IMR-90 (cell line): ENCODE measurements at regions not wholly inside any gene's neighbourhood (a gene's known extent, or its start where the extent isn't known, plus 50 kb on each side); places are given as distances from the start of the nearest gene placed in this dataset.
A peak's percentile ranks its signal among the peaks of the same experiment; 100 is the strongest.

Experiments used
- ATAC-seq: fragments of 200-7000 bp; cut with Tn5 transposase; 2 replicates; pipeline ENCODE4 v1.9.1; 2020; ENCODE audit warnings: low read depth, mild to moderate bottlenecking, moderate library complexity
- BruUV-seq: library from RNA; stranded (reverse); fragments of 400-500 nt; replicated peaks from 2 replicates; lab custom pipeline; 2021; lab: Mats Ljungman, UMichigan
- CTCF ChIA-PET: fragments of 300-600 bp; formaldehyde crosslinking; extraction: SDS; loops from one replicate; lab custom pipeline; 2021; ENCODE audit warnings: antibody characterized with exemption; lab: Yijun Ruan, JAX
- POLR2A ChIA-PET: fragments of 300-600 bp; sonication (Branson Sonifier 250); formaldehyde crosslinking; loops from one replicate; lab custom pipeline; 2022; ENCODE audit warnings: antibody characterized with exemption; ENCODE audit not compliant: unreplicated experiment; lab: Charles Lee
- DNase-seq: peaks from one replicate; pipeline ENCODE4 v3.0.0; 2013
- H2AFZ ChIP-seq: replicated peaks from 2 replicates; pipeline ENCODE3; 2013; ENCODE audit warnings: low read length, mild to moderate bottlenecking; ENCODE audit not compliant: poor library complexity
- H2AK5ac ChIP-seq: 2 replicates; pipeline ENCODE4 v1.6.1; 2013; ENCODE audit warnings: low read depth, low read length, inconsistent platforms
- H2AK9ac ChIP-seq: replicated peaks from 2 replicates; pipeline ENCODE3; 2013; ENCODE audit warnings: mild to moderate bottlenecking, low read depth, low read length, moderate library complexity; ENCODE audit not compliant: poor library complexity
- H2BK120ac ChIP-seq: 2 replicates; pipeline ENCODE4 v1.6.1; 2013; ENCODE audit warnings: low read depth, low read length, inconsistent platforms
- H2BK15ac ChIP-seq: 3 replicates; pipeline ENCODE4 v1.6.1; 2013; ENCODE audit warnings: low read depth, low read length, inconsistent platforms
- H2BK20ac ChIP-seq: 2 replicates; pipeline ENCODE4 v1.6.1; 2013; ENCODE audit warnings: low read depth, mild to moderate bottlenecking, inconsistent platforms, low read length, moderate library complexity
- H2BK5ac ChIP-seq: 2 replicates; pipeline ENCODE4 v1.6.1; 2013; ENCODE audit warnings: mild to moderate bottlenecking, low read depth, low read length, inconsistent platforms; ENCODE audit not compliant: poor library complexity, severe bottlenecking
- H3K14ac ChIP-seq: replicated peaks from 2 replicates; pipeline ENCODE4 v1.6.1; 2013; ENCODE audit warnings: low read depth, low read length, inconsistent platforms
- H3K18ac ChIP-seq: 2 replicates; pipeline ENCODE4 v1.6.1; 2013; ENCODE audit warnings: low read depth, low read length, control low read depth
- H3K23ac ChIP-seq: 2 replicates; pipeline ENCODE4 v1.6.1; 2013; ENCODE audit warnings: low read depth, low read length, inconsistent platforms
- H3K27ac ChIP-seq: 2 replicates; pipeline ENCODE4 v1.5.1; 2013; ENCODE audit warnings: mild to moderate bottlenecking, control low read depth, low read length; ENCODE audit not compliant: insufficient read depth
- H3K27me3 ChIP-seq: 2 replicates; pipeline ENCODE4 v1.6.1; 2013; ENCODE audit warnings: low read length; ENCODE audit not compliant: control insufficient read depth, insufficient read depth
- H3K36me3 ChIP-seq: 2 replicates; pipeline ENCODE4 v1.6.1; 2013; ENCODE audit warnings: low read length, mixed read lengths; ENCODE audit not compliant: control insufficient read depth, insufficient read depth
- H3K4ac ChIP-seq: 2 replicates; pipeline ENCODE4 v1.6.1; 2013; ENCODE audit warnings: low read depth, low read length, inconsistent platforms
- H3K4me1 ChIP-seq: 2 replicates; pipeline ENCODE4 v1.6.1; 2013; ENCODE audit warnings: low read length, mixed read lengths; ENCODE audit not compliant: control insufficient read depth, insufficient read depth
- H3K4me2 ChIP-seq: 2 replicates; pipeline ENCODE4 v1.6.1; 2013; ENCODE audit warnings: low read depth, mild to moderate bottlenecking, control low read depth, low read length, moderate library complexity
- H3K4me3 ChIP-seq: 2 replicates; pipeline ENCODE4 v1.5.1; 2013; ENCODE audit warnings: low read depth, mild to moderate bottlenecking, control low read depth, low read length, moderate library complexity; ENCODE audit not compliant: insufficient read depth
- H3K56ac ChIP-seq: 2 replicates; pipeline ENCODE4 v1.6.1; 2013; ENCODE audit warnings: low read length, inconsistent platforms; ENCODE audit not compliant: insufficient read depth; ENCODE audit errors: extremely low read depth
- H3K79me1 ChIP-seq, 2 experiments: 2 replicates each; pipeline ENCODE4 v1.6.1; 2013; ENCODE audit warnings: low read length in 2 of 2, inconsistent platforms in 1 of 2, low read depth in 1 of 2
- H3K9ac ChIP-seq: 2 replicates; pipeline ENCODE4 v1.6.1; 2013; ENCODE audit warnings: low read depth, low read length, control low read depth
- H3K9me1 ChIP-seq: 2 replicates; pipeline ENCODE4 v1.6.1; 2013; ENCODE audit warnings: low read length, inconsistent platforms; ENCODE audit not compliant: insufficient read depth
- H3K9me3 ChIP-seq: 2 replicates; pipeline ENCODE4 v1.6.1; 2013; ENCODE audit warnings: low read length; ENCODE audit not compliant: control insufficient read depth, insufficient read depth
- H4K20me1 ChIP-seq: 2 replicates; pipeline ENCODE4 v1.6.1; 2013; ENCODE audit warnings: low read length, inconsistent platforms; ENCODE audit not compliant: insufficient read depth
- H4K5ac ChIP-seq: 2 replicates; pipeline ENCODE4 v1.6.1; 2013; ENCODE audit warnings: mild to moderate bottlenecking, low read depth, low read length, control low read depth
- H4K8ac ChIP-seq, 2 experiments: 2 replicates each; pipeline ENCODE4 v1.6.1; 2013; ENCODE audit warnings: low read depth in 2 of 2, low read length in 2 of 2, control low read depth in 1 of 2, inconsistent platforms in 1 of 2
- H4K91ac ChIP-seq: 2 replicates; pipeline ENCODE4 v1.6.1; 2013; ENCODE audit warnings: low read depth, low read length, inconsistent platforms; ENCODE audit not compliant: insufficient read depth
- BHLHE40 ChIP-seq: fragments of 150-350 bp; IDR thresholded peaks from 2 replicates; pipeline ENCODE4 v1.6.1; 2016; ENCODE audit warnings: mild to moderate bottlenecking, low read depth, low read length
- CEBPB ChIP-seq: IDR thresholded peaks from 2 replicates; pipeline ENCODE4 v1.6.1; 2012; ENCODE audit warnings: low read depth, low read length, improper control_type of control experiment
- CHD1 ChIP-seq: IDR thresholded peaks from 2 replicates; pipeline ENCODE4 v1.6.1; 2012; ENCODE audit warnings: low read depth, low read length, improper control_type of control experiment
- CTCF ChIP-seq: conservative IDR thresholded peaks from 2 replicates; pipeline ENCODE4 v1.5.1; 2012; ENCODE audit warnings: mild to moderate bottlenecking, low read depth, low read length, improper control_type of control experiment
- ELK1 ChIP-seq: fragments of 150-350 bp; IDR thresholded peaks from 2 replicates; pipeline ENCODE4 v1.6.1; 2016; ENCODE audit warnings: low read depth, mild to moderate bottlenecking, low read length, moderate library complexity, borderline replicate concordance
- FOS ChIP-seq: fragments of 150-350 bp; IDR thresholded peaks from 2 replicates; pipeline ENCODE4 v1.6.1; 2016; ENCODE audit warnings: low read depth, low read length
- MAFK ChIP-seq: IDR thresholded peaks from 2 replicates; pipeline ENCODE4 v1.6.1; 2012; ENCODE audit warnings: low read depth, low read length, improper control_type of control experiment
- MAZ ChIP-seq: IDR thresholded peaks from 2 replicates; pipeline ENCODE4 v1.6.1; 2012; ENCODE audit warnings: low read depth, mild to moderate bottlenecking, low read length, improper control_type of control experiment, moderate library complexity, borderline replicate concordance
- MXI1 ChIP-seq: IDR thresholded peaks from 2 replicates; pipeline ENCODE4 v1.6.1; 2012; ENCODE audit warnings: low read depth, mild to moderate bottlenecking, low read length, moderate library complexity, borderline replicate concordance
- NFE2L2 ChIP-seq: fragments of 150-350 bp; IDR thresholded peaks from 2 replicates; pipeline ENCODE4 v1.6.1; 2016; ENCODE audit warnings: low read depth, mild to moderate bottlenecking, low read length
- POLR2A ChIP-seq: IDR thresholded peaks from 2 replicates; pipeline ENCODE4 v1.6.1; 2012; ENCODE audit warnings: mild to moderate bottlenecking, low read depth, low read length
- RAD21 ChIP-seq: IDR thresholded peaks from 2 replicates; pipeline ENCODE4 v1.6.1; 2012; ENCODE audit warnings: low read length, improper control_type of control experiment
- RCOR1 ChIP-seq: IDR thresholded peaks from 2 replicates; pipeline ENCODE4 v1.6.1; 2012; ENCODE audit warnings: mild to moderate bottlenecking, low read length, improper control_type of control experiment; ENCODE audit not compliant: insufficient replicate concordance
- RFX5 ChIP-seq: IDR thresholded peaks from 2 replicates; pipeline ENCODE4 v1.8.0; 2012; ENCODE audit warnings: low read depth, mild to moderate bottlenecking, low read length, moderate library complexity
- SMC3 ChIP-seq: fragments of 150-350 bp; IDR thresholded peaks from 2 replicates; pipeline ENCODE4 v1.6.1; 2016; ENCODE audit warnings: low read depth, mild to moderate bottlenecking, antibody characterized with exemption, low read length, moderate library complexity
- USF2 ChIP-seq: fragments of 150-350 bp; IDR thresholded peaks from 2 replicates; pipeline ENCODE4 v1.6.1; 2017; ENCODE audit warnings: mild to moderate bottlenecking, antibody characterized with exemption, low read length, low read depth
- WGBS, 2 experiments: methylation state at CpG; one replicate each; pipeline versions ENCODE4 v1.1.5 to v1.1.7; 2013; ENCODE audit warnings: missing lambda C conversion rate in 2 of 2; ENCODE audit not compliant: insufficient read length in 1 of 2; ENCODE audit errors: extremely low coverage in 2 of 2; 5-methylcytosine and 5-hydroxymethylcytosine counted together
- dilution Hi-C: fragments of 300-500 bp; cut with HindIII; formaldehyde crosslinking; loops from one replicate; pipeline ENCODE4 v1.14.3; 2018; ENCODE audit warnings: low sequenced_read_pairs; ENCODE audit not compliant: unreplicated experiment
- in situ Hi-C: fragments of 300-500 bp; cut with MboI; formaldehyde crosslinking; loops from 3 replicates; pipeline ENCODE4 v1.14.3; 2019; ENCODE audit warnings: low sequenced_read_pairs, inconsistent platforms, mixed read lengths
- intact Hi-C: fragments of 100-400 bp; cut with micrococcal nuclease; formaldehyde crosslinking; loops from 2 replicates; pipeline ENCODE4 v1.10.0; 2022

- Histone ChIP-seq H3K56ac (no peak overlapping the region), H4K91ac (no peak overlapping the region), H3K14ac (no peak overlapping the region), H2BK5ac (no peak overlapping the region), H3K9ac (no peak overlapping the region), H3K79me1 (no peaks in the 10 kb centered on the region), H4K20me1 (no peaks in the 10 kb centered on the region), H3K9me3 (no peaks in the 10 kb centered on the region), H3K27me3 (no peaks in the 10 kb centered on the region), H2BK15ac (no peak overlapping the region), H4K8ac (no peak overlapping the region), H3K23ac (no peak overlapping the region), H3K27ac (no peak overlapping the region), H2AK5ac (no peak overlapping the region), H2AFZ (peak overlapping the region; percentile 9), H3K4ac (no peak overlapping the region), H3K18ac (no peak overlapping the region), H2BK20ac (no peak overlapping the region), H3K4me3 (no peak overlapping the region), H4K5ac (no peak overlapping the region), H2BK120ac (no peak overlapping the region), H3K4me1 (no peaks in the 10 kb centered on the region), H2AK9ac (no peak overlapping the region), H3K4me2 (no peak overlapping the region), H3K36me3 (no peaks in the 10 kb centered on the region), H3K9me1 (no peaks in the 10 kb centered on the region)
- in situ Hi-C loops (no loop called here), dilution Hi-C loops (no loop called here), intact Hi-C loops (no loop called here)
- no TSS peak for BruUV-seq
- ChIA-PET POLR2A (interaction anchor here (1.0 kb wide), 1 partner anchor 110 kb away, joined by 3 read pairs; no protein-coding TSS in a partner anchor), CTCF (no interaction called here)
- DNase-seq (no peak), ATAC-seq (no peak)
- whole genome bisulfite sequencing, 2 experiments = no CpG with 5 or more reads among the region's 5 CpGs
- TF ChIP-seq ELK1 (no peak), MAZ (no peak), MXI1 (no peak), BHLHE40 (no peak), MAFK (no peak), RAD21 (no peak), CHD1 (no peak), FOS (no peak), CEBPB (no peak), CTCF (no peak), SMC3 (no peak), USF2 (no peak), NFE2L2 (no peak), RFX5 (no peak), POLR2A (no peak), RCOR1 (no peak)
Measured at GRCh38 chr14:89728964-89729363, 225.6 kb downstream of the EFCAB11 start.
